SK-N-SH (cell line): ENCODE measurements at regions not wholly inside any gene's neighbourhood (a gene's known extent, or its start where the extent isn't known, plus 50 kb on each side); places are given as distances from the start of the nearest gene placed in this dataset.

Experiments used
- CTCF ChIA-PET: fragments of 300-600, 350-600 bp; formaldehyde crosslinking; extraction: SDS; loops from one replicate; lab custom pipeline; 2021; lab: Yijun Ruan, JAX
- POLR2A ChIA-PET: fragments of 350-600 bp; sonication (Branson Sonifier 250); formaldehyde crosslinking; extraction: SDS; loops from one replicate; lab custom pipeline; 2020; ENCODE audit warnings: antibody characterized with exemption, inconsistent platforms; lab: Yijun Ruan, JAX
- DNase-seq: peaks from one replicate; pipeline ENCODE4 v3.0.0; 2012
- H2AFZ ChIP-seq: fragments of 200-600 bp; sonication (generic); 2 replicates; pipeline ENCODE4 v1.8.1; 2016; ENCODE audit warnings: antibody characterized with exemption, mild to moderate bottlenecking, low read depth
- H3F3A ChIP-seq: fragments of 200-600 bp; sonication (generic); replicated peaks from 2 replicates; pipeline ENCODE3; 2016; ENCODE audit warnings: antibody characterized with exemption, mild to moderate bottlenecking; ENCODE audit not compliant: insufficient read depth
- H3K27ac ChIP-seq, 2 experiments: fragments of 200-500 bp in 1 of 2; fragments of 200-600 bp in 1 of 2; sonication (Bioruptor generic) in 1 of 2; sonication (generic), shearing (Covaris generic) in 1 of 2; 2 replicates each; pipeline versions ENCODE4 v1.5.1 to v1.6.1; 2014 to 2016; ENCODE audit warnings: low read depth in 2 of 2, inconsistent platforms in 1 of 2, low read length in 1 of 2, mild to moderate bottlenecking in 1 of 2, mixed read lengths in 1 of 2
- H3K27me3 ChIP-seq: fragments of 200-600 bp; sonication (generic), shearing (Covaris generic); 2 replicates; pipeline ENCODE4 v1.6.1; 2016; ENCODE audit warnings: mixed run types; ENCODE audit not compliant: insufficient read depth
- H3K36me3 ChIP-seq, 2 experiments: fragments of 200-500 bp in 1 of 2; fragments of 200-600 bp in 1 of 2; sonication (Bioruptor generic) in 1 of 2; sonication (generic) in 1 of 2; replicated peaks in 1 of 2; 2 replicates each; pipeline versions ENCODE3 to v1.5.1; 2014 to 2016; ENCODE audit warnings: low read length in 1 of 2, mild to moderate bottlenecking in 1 of 2; ENCODE audit not compliant: insufficient read depth in 2 of 2, control insufficient read depth in 1 of 2
- H3K4me1 ChIP-seq, 2 experiments: fragments of 200-500 bp in 1 of 2; fragments of 200-600 bp in 1 of 2; sonication (Bioruptor generic) in 1 of 2; sonication (generic), shearing (Covaris generic) in 1 of 2; 2 replicates each; pipeline versions ENCODE4 v1.5.1 to v1.6.1; 2014 to 2016; ENCODE audit warnings: low read depth in 1 of 2, low read length in 1 of 2, mixed run types in 1 of 2; ENCODE audit not compliant: insufficient read depth in 2 of 2, control insufficient read depth in 1 of 2
- H3K4me2 ChIP-seq: fragments of 200-600 bp; sonication (generic), shearing (Covaris generic); 2 replicates; pipeline ENCODE4 v1.6.1; 2017; ENCODE audit warnings: mixed run types
- H3K4me3 ChIP-seq, 2 experiments: fragments of 200-500 bp in 1 of 2; fragments of 200-600 bp in 1 of 2; sonication (Bioruptor generic) in 1 of 2; sonication (generic), shearing (Covaris generic) in 1 of 2; 2 replicates each; pipeline versions ENCODE4 v1.5.1 to v1.8.1; 2014 to 2016; ENCODE audit warnings: low read depth in 2 of 2, inconsistent platforms in 1 of 2, low read length in 1 of 2, mild to moderate bottlenecking in 1 of 2, mixed read lengths in 1 of 2, moderate library complexity in 1 of 2
- H3K79me2 ChIP-seq: fragments of 200-600 bp; sonication (generic); 2 replicates; pipeline ENCODE4 v1.8.1; 2017; ENCODE audit warnings: mild to moderate bottlenecking; ENCODE audit not compliant: insufficient read depth
- H3K9ac ChIP-seq: fragments of 200-600 bp; sonication (generic); 2 replicates; pipeline ENCODE4 v1.6.1; 2017; ENCODE audit warnings: mixed run types
- H3K9me2 ChIP-seq: fragments of 200-600 bp; sonication (generic); 2 replicates; pipeline ENCODE4 v1.6.1; 2017; ENCODE audit warnings: mixed run types
- H3K9me3 ChIP-seq: fragments of 200-600 bp; sonication (generic); 2 replicates; pipeline ENCODE4 v1.6.1; 2017; ENCODE audit warnings: mixed run types, mild to moderate bottlenecking, moderate library complexity
- H4K20me1 ChIP-seq: fragments of 200-600 bp; sonication (generic); 2 replicates; pipeline ENCODE4 v1.6.1; 2017; ENCODE audit warnings: mild to moderate bottlenecking, mixed run types; ENCODE audit not compliant: insufficient read depth
- ELF1 ChIP-seq: IDR thresholded peaks from 2 replicates; pipeline ENCODE4 v1.4.0; 2012
- EP300 ChIP-seq, 2 experiments: IDR thresholded peaks; 2 replicates each; pipeline versions ENCODE4 v1.4.0 to v1.6.1; 2012; ENCODE audit warnings: borderline replicate concordance in 1 of 2, low read depth in 1 of 2, low read length in 1 of 2
- GATA2 ChIP-seq: sonication (generic); formaldehyde crosslinking; IDR thresholded peaks from 2 replicates; pipeline ENCODE4 v1.5.0; 2020; ENCODE audit warnings: mild to moderate bottlenecking, missing genetic modification reagents
- MEF2A ChIP-seq: IDR thresholded peaks from 2 replicates; pipeline ENCODE4 v1.4.0; 2012; ENCODE audit warnings: low read depth, borderline replicate concordance
- NFIC ChIP-seq: IDR thresholded peaks from 2 replicates; pipeline ENCODE4 v1.4.0; 2012; ENCODE audit warnings: borderline replicate concordance
- POLR2AphosphoS5 ChIP-seq: IDR thresholded peaks from 2 replicates; pipeline ENCODE4 v1.6.1; 2012; ENCODE audit warnings: low read depth, low read length
- RAD21 ChIP-seq: IDR thresholded peaks from 2 replicates; pipeline ENCODE4 v1.6.1; 2012; ENCODE audit warnings: mild to moderate bottlenecking, low read length
- RXRA ChIP-seq: IDR thresholded peaks from 2 replicates; pipeline ENCODE4 v1.4.0; 2012; ENCODE audit warnings: low read depth, mild to moderate bottlenecking, borderline replicate concordance
- SMC3 ChIP-seq: IDR thresholded peaks from 2 replicates; pipeline ENCODE4 v1.6.1; 2012; ENCODE audit warnings: low read depth, low read length, improper control_type of control experiment
- TAF1 ChIP-seq: IDR thresholded peaks from 2 replicates; pipeline ENCODE4 v1.6.1; 2012; ENCODE audit warnings: low read depth, mild to moderate bottlenecking, low read length, moderate library complexity, borderline replicate concordance
- TCF12 ChIP-seq: IDR thresholded peaks from 2 replicates; pipeline ENCODE4 v1.4.0; 2012
- WGBS: methylation state at CpG from one replicate; pipeline ENCODE4 v1.1.6; 2017; ENCODE audit warnings: low lambda C conversion rate; 5-methylcytosine and 5-hydroxymethylcytosine counted together
- TF ChIP-seq, protein P1 (sequence below): fragments of 150-350 bp; IDR thresholded peaks from 2 replicates; pipeline ENCODE4 v1.6.1; 2017; ENCODE audit warnings: antibody characterized with exemption, low read length, low read depth, borderline replicate concordance
- TF ChIP-seq, protein P2 (sequence below): IDR thresholded peaks from 2 replicates; pipeline ENCODE4 v1.4.0; 2012; ENCODE audit warnings: low read depth, borderline replicate concordance

DNA sequence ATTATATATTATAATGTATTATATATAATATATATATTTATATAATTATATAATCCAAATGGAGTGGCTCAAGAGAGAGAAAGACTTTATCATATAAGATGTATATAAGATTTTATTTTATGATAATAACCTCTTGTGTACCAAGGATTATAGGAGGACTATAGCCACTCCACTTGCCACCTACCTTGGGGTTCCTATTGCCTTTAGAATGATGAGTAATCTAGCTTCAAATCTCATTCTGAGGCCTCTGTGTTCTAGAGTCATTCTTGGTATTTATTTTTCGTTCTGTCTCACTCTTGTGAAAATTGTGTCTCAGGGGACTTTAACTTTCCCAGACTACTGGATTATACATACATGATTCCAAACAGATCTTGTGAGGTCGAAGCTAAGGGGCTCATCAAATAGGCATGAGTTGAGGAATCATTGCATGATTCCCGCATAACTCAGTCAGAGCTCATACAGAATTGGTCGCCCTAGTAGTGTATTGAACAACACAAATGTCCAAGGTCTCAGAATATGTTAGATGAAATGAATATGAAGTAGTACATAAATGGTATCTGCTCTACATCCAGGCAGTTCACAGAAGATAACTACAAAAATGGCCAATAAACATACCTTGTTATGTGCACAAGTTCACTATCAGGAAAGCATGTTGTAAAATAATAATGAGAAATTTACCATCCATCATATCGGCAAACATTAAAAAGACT, 159.5 kb upstream of the RNPC3 start (continued):
- TF ChIP-seq MEF2A, result no peak
- TF ChIP-seq, protein P1, sequence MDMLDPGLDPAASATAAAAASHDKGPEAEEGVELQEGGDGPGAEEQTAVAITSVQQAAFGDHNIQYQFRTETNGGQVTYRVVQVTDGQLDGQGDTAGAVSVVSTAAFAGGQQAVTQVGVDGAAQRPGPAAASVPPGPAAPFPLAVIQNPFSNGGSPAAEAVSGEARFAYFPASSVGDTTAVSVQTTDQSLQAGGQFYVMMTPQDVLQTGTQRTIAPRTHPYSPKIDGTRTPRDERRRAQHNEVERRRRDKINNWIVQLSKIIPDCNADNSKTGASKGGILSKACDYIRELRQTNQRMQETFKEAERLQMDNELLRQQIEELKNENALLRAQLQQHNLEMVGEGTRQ, result no peak
- no peak for TF ChIP-seq RXRA
- TF ChIP-seq GATA2 (CRISPR knock-in tag), result no peak
- TF ChIP-seq TAF1, result no peak

DNA sequence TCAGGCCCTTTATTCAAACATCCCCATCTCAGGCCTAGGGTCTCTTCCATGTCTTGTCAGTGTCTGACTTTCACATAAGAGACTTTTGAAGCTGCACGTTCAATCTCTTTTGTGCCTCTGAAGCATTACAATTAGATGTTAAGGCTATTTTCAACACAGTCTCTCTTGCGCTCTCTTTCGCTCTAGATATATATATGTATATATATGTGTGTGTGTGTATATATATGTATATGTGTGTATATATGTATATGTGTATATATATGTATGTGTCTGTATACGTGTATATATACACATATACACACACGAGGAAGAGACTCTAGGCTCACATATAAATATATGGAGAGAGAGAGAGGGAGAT, 162.5 kb upstream of the RNPC3 start:
- Histone ChIP-seq H3F3A (no peaks in the 10 kb centered on the region), H3K9ac (no peak overlapping the region), H3K9me3 (no peaks in the 10 kb centered on the region), H3K4me2 (no peak overlapping the region), H3K27me3 (no peaks in the 10 kb centered on the region), H3K36me3 (no peaks in the 10 kb centered on the region), H2AFZ (no peak overlapping the region), H3K79me2 (no peaks in the 10 kb centered on the region), H4K20me1 (no peaks in the 10 kb centered on the region), H3K9me2 (no peaks in the 10 kb centered on the region; the same call in 1 of the 2 replicates), H3K4me1 (no peaks in the 10 kb centered on the region), H3K27ac (no peak overlapping the region), H3K4me3 (no peak overlapping the region)
- TF ChIP-seq EP300 (IDR thresholded peaks at IDR 0.05; ENCODE audit: borderline replicate concordance in 1 of 2, low read depth in 1 of 2, low read length in 1 of 2) (no peak), SMC3 (no peak)
- ChIA-PET POLR2A (no interaction called here), CTCF (no interaction called here)
- 88% methylated on average over 5 of the region's 5 CpGs for WGBS
- DNase-seq, result no peak

DNA sequence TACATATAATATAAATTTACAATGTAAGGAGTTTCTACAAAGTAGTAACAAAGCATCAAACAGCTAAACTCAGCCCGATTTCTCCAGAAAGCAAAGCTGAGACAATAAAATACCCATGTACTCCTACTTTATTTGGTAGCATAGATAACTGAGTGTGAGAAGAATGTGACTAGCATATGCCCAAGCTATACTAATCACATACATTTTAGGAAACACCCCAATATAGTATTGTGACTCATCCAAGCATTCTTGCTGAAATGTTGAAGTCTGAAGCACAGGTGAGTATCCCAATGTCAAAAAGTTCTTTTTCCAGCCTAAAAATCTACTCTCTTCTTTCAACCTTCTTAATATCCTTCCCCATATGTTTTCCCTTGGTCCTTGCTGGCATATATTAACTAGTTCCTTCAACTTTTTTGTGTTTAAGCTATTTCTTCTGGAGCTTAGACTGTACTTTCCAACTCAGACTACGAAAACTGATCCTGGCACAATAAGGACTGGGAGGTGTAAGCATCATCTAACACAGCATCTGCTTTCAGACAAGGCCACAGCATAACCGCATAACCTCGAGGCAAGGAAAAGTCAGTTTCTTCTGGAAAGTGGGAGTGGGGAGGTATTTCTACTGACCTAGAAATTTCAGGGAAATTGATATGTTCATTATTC, 163.0 kb upstream of the RNPC3 start:
- no peak overlapping the region for H3K9ac ChIP-seq
- no peaks in the 10 kb centered on the region for H3K36me3 ChIP-seq
- no peaks in the 10 kb centered on the region for H3K4me1 ChIP-seq
- no peak for TF ChIP-seq TCF12
- TF ChIP-seq, protein P2, sequence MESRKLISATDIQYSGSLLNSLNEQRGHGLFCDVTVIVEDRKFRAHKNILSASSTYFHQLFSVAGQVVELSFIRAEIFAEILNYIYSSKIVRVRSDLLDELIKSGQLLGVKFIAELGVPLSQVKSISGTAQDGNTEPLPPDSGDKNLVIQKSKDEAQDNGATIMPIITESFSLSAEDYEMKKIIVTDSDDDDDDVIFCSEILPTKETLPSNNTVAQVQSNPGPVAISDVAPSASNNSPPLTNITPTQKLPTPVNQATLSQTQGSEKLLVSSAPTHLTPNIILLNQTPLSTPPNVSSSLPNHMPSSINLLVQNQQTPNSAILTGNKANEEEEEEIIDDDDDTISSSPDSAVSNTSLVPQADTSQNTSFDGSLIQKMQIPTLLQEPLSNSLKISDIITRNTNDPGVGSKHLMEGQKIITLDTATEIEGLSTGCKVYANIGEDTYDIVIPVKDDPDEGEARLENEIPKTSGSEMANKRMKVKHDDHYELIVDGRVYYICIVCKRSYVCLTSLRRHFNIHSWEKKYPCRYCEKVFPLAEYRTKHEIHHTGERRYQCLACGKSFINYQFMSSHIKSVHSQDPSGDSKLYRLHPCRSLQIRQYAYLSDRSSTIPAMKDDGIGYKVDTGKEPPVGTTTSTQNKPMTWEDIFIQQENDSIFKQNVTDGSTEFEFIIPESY, result no peak
- no peak for TF ChIP-seq POLR2AphosphoS5
- no peak for TF ChIP-seq RXRA
- TF ChIP-seq ELF1, result no peak
- no peak for TF ChIP-seq NFIC
- TF ChIP-seq RAD21, result no peak
- TF ChIP-seq, all 33 proteins: peak for 0
- no peak for DNase-seq
- Histone ChIP-seq H3K27ac (no peak overlapping the region), H4K20me1 (no peaks in the 10 kb centered on the region), H3K79me2 (no peaks in the 10 kb centered on the region), H2AFZ (no peak overlapping the region), H3K9me2 (no peaks in the 10 kb centered on the region; the same call in 1 of the 2 replicates), H3K27me3 (no peaks in the 10 kb centered on the region), H3K9me3 (no peaks in the 10 kb centered on the region), H3K4me3 (no peak overlapping the region), H3F3A (no peaks in the 10 kb centered on the region), H3K4me2 (no peak overlapping the region)
- POLR2A ChIA-PET, result no interaction called here
- CTCF ChIA-PET, result interaction anchor here (0.6 kb wide), 1 partner anchor 416 kb away, joined by 4 read pairs; no protein-coding TSS in a partner anchor
- 82% methylated on average over 4 of the region's 4 CpGs for WGBS
